NOMO-1 treated with dmso at 0.1 percent for 144 hours (cell line): ENCODE measurements at regions not wholly inside any gene's neighbourhood (a gene's known extent, or its start where the extent isn't known, plus 50 kb on each side); places are given as distances from the start of the nearest gene placed in this dataset.

Experiments
- DNase-seq: peaks from one replicate; lab custom pipeline; 2025; ENCODE audit not compliant: unreplicated experiment; lab: John Stamatoyannopoulos, UW

DNA sequence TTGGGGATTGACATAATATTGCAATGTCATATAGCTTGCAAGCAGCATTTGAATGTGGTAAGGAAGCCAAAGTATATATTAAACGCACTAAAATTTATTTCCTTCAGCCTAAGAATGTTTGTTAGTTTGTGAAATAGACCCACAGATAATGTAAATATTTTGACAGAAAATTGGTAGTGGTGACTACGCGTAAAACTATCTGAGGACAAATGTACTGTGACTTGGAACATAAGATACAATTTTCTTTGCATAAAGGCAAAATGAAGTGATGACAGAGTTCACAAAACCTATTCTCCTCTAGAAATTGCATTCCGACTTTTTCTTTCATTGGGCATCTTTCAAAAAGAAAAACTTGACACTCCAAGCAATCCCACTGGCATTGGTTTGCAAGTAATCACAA lies 411.1 kb upstream of the LRATD1 start:
- no peak for DNase-seq

DNA sequence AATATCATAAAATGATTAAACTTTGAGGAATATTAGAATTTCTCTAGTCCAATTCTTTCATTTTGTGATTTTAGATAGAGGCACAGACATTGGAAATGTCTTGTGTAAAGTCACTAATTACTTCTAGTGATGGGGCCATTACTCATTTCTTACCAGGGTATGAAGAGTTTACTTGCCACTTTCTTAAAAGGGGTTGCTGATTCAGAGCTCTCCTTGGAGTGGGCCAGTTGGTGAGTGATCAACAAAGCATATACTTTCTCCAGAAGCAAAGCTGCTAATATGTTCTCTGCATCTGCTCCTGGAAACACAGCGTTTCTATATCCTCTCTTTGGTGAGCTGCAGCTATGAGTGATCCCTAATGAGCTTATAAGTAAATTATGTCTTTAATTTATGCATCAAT lies 408.9 kb upstream of the LRATD1 start:
- no peak for DNase-seq

DNA sequence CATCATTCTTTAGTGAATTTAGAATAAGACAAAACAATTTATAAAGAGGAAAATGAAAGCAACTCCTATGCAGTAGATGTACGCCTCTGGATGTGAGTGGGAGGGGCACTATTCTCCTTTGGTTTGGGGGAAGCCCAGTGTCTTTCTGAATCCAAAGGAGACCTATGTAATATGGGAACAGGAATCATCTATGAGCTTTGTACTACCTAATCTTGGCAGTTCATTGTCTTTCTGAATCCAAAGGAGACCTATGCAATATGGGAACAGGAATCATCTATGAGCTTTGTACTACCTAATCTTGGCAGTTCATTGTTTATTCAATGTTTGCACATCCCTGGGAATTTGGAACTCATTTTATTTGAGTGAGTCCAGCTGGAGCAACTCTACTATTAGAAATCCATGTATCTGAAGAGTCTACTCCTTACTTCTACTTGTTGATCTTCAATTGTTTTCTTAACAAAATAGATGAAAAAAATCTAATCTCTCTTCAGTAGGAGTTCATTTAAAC lies 401.1 kb upstream of the LRATD1 start:
- no peak for DNase-seq

DNA sequence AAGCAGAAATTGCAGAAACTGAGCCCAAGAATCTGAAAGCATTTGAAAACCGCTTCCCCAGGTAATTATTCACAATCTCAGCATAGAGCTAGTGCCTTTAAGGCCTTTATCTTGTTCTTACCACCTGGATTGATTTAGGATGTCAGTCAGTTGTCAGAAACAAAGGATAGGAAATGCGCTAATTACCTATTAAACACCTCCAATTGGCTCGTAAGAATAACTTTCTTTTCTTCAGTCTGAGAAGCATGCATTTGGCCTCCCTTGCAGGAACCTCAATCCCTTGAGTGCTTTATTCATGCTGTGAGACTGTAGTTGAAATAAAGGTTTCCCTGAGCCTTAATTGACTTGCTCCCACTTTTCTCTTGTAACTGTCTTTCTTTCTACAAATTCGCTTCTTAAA lies 400.3 kb upstream of the LRATD1 start:
- no peak for DNase-seq

DNA sequence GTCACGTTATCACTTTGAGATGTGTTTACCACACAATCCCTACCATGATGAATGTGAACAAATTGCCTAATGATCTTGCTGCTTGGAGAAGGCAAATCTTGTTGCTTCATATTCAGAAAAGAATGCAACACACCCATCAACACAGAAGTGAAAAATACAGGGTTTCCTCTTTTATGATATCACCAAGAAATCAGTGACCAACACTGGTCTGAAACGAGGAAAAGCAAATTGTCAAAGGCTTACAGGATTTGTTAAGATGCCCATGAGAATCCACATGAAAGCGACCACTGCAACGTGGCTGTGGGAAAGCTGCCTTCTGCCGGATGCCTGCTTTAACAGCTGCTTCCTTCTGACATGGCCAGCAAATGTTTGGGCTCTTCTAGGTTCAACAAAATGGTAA lies 397.6 kb upstream of the LRATD1 start:
- no peak for DNase-seq

DNA sequence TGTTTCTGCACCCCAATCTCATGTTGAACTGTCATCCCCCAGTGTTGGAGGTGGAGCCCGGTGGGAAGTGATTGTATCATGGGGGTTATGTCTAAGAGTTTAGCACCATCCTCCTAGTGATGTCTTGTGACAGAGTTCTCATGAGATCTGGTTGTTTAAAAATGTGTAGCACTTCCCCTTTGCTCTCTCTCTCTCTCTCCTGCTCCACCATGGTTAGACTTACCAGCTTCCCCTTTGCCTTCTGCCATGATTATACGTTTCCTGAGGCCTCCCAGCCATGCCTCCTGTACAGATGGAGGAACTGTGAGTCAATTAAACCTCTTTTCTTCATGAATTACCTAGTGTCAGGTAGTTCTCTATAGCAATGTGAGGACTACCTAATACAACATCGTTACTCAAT lies 396.9 kb upstream of the LRATD1 start:
- DNase-seq = no peak

DNA sequence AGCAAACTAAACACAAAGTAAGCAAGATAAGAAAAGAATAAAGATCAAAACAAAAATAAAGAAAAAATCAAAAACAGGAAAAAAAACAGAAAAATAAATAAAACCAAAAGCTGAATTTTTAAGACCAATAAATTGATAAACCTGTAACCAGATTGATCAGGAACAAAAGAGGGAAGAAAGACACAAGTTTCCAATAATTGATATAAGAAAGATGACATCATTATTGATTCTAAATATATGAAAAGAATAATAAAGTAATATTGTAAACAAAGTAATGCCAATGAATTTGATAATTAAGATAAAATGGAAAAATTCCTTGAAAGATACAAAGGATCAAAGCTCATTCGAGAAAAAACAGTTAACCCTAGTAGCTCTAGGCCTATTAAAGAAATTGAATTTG lies 394.6 kb upstream of the LRATD1 start:
- no peak for DNase-seq

GRCh38 chr2:14239605-14240004 lies 392.9 kb upstream of the LRATD1 start:
- DNase-seq = no peak

- no peak for DNase-seq
These were observed 391.6 kb upstream of the LRATD1 start for GRCh38 chr2:14240868-14241267.

DNA sequence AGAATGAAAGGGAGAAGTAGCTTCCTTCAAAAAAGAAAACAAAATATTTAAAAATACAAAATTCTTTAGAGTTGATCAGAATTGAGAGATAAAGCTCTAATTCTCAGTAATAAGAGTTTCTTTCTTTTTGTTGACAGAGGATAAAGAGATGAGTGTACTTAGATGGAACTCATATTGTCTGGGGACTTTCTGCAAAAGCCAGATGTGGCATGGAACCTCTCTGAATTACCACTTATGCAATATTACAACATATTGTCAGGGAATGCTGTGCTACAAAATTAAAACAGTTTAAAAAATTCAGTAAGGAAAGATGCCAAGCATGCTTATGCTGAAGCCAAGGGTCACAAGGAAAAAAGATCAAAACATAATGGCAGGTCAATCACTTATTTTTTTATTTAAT lies 386.6 kb upstream of the LRATD1 start:
- no peak for DNase-seq

DNA sequence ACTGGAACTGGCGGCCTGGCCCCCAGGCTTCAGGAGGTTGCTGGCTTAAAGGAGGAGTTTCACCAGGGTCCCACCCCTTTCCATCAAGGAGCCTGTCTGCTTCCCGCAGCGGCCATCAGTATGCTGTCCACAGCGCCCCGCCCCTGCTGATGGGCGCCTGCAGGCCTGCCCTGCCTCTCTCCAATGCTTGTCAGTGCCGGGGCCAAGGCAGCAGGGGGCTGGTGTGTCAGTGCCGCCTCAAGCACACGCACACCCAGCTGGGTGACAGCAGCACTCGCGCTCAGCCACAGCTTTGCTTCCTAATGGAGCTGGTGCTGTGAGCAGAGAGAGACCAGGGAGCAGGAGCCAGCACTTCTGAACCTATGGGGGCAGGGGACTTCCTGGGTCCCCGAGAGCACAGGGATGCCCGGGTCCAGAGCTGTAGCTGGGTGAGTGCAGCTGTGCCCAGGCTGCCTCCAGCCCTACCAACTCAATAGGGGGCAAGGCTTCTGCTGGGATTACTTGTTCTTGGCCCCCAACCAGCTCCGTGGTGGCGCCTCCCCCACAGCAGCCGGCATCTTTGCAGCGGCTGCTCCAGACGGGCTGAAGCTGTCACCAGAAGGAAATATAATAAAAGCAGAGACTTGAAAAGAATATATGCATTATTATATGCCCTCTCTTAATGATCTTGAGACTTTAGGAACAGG lies 377.2 kb upstream of the LRATD1 start:
- DNase-seq = no peak

DNA sequence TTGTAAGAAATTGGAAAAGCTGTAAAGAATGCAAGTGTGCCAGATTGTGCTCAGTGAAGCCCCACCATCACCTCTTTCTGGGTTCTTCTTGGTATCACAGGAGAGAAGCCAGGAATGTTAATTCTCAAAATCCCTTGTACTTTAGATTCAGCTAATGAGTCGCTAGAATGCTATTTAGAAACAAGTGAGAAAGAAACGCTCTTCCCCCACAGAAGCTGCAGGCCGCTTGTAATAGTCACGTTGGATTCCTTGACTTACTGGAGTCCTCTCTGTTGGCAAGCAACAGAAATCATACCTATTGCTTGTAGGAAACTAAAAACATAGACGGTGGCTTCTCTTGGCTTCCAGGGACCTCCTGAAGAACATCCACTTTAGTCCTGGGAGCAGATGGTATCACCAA lies 375.6 kb upstream of the LRATD1 start:
- no peak for DNase-seq

DNA sequence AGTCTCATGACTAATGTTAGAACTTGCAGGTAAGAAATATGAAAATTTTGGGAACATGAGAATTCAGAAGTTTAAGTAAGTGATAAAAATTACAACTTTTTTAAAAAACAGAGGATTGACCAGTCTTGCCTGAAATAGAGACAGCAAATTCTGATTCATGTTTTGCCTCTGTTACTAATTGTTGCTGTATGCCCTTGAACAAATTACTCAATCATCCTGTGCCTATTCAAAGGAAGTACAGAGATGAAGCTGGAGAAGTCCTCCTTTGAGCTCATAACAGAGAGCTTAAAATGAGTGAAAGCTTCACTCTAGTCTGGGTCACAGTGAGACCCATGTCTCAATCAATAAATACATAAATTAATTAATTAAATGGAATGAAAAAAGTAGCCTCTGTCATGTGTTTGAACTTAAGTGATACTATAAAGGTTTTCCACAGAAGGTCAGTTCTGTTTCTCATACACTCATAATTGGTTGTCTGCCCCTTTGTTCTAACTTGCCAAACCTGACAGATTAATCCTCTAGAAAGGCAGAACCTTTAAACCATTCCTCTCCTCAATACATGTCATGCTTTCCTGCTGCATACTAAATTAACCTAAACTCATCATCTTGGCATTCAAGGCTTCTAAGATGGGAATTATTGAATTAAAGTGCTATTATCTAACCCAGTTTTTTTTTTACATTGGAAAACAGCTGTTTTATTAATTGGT lies 374.6 kb upstream of the LRATD1 start:
- DNase-seq = no peak

DNA sequence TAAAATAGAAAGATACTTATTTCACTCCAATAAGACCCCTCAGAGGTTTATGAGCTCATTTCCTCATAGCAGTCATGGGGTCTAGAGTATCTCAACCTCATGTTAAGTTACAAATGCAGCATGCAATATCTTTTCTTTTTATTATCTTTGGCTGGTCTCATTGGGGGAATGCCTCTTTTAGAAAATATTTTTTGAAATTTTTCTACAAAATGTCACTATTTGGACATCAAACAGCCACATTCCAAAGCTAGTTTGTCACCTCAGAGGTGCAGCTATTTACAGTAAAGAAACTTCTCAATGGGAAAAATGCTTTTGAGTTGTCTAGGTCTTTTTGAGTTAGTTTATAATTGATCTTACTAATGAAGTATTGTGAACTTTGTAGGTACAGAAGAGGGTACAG lies 370.7 kb upstream of the LRATD1 start:
- DNase-seq = no peak

DNA sequence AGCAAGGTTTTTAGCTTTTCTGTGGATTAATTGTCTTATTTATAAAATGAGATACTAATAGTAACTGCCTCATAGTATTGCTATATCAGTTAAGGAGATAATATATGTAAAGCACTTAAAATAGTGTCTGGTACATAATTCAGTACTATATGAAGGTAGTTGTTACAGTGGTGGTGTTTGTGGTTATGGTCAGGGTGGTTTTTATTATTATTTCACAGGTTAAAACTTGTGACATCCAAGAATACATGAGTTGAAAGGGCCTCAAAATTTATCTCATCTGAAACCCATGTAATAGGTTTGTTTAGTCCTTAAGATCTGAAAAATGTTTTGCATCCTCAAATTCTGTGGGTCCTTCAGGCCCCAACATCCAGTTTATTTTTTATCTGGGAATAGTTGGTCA lies 369.5 kb upstream of the LRATD1 start:
- no peak for DNase-seq

GRCh38 chr2:14270036-14270582 lies 362.4 kb upstream of the LRATD1 start:
- DNase-seq = no peak

- no peak for DNase-seq
These were observed 360.0 kb upstream of the LRATD1 start for GRCh38 chr2:14272396-14273075.

GRCh38 chr2:14273650-14274049 lies 358.9 kb upstream of the LRATD1 start:
- no peak for DNase-seq

- no peak for DNase-seq
These were observed 348.3 kb upstream of the LRATD1 start for GRCh38 chr2:14284244-14284643.

- DNase-seq = no peak
These were observed 346.7 kb upstream of the LRATD1 start for GRCh38 chr2:14285812-14286211.

GRCh38 chr2:14288016-14288415 lies 344.5 kb upstream of the LRATD1 start:
- DNase-seq = no peak

DNA sequence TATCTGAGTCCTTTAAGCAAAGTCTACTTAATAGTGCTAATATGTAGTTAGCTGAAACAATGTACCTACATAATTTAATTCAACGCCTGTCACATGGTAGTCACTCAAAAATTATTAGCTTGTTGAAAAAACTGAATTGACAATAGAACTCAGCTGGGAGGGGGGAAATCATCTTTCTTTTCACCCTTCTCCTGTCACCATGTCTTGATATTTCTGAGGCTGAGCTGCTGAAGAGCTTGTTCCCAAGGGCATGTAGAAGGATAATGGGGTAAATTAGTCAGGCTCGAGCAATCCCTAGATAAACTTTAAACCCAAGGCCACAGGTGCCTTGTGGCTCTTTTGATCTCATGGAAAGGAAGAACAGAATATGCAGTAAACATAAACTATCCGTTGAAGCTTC lies 339.6 kb upstream of the LRATD1 start:
- DNase-seq = no peak
